ENCODE measurements at regions not wholly inside any gene's neighbourhood (a gene's known extent, or its start where the extent isn't known, plus 50 kb on each side); places are given as distances from the start of the nearest gene placed in this dataset.

DNA sequence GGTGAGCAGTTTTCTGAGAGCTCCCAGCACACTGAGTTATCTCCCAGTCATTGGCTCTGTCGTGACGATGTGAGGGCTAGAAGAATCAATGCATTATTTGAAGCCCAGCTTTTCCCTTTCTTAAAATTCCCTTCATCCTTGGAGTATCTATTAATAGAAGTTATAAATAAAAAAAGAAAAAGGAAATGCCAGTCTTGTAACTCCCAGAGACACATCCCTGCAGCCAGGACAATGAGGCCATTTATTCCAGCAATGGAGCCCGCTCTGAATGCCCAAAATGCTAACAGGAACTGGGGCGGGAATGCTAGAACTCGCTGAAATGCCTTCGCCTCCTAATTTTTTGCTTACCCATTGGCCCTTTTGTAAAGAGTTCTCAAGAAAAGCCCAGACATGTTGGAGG is 305.8 kb downstream of the TFAP2C start:
- TF ChIP-seq CTCF (IDR thresholded peaks at IDR 0.05; ENCODE audit: low read depth, low read length, poor library complexity, severe bottlenecking) = no peak
- no peak for TF ChIP-seq EZH2phosphoT487 (IDR thresholded peaks at IDR 0.05; ENCODE audit: borderline replicate concordance, low read length)
